ENCODE measurements at regions not wholly inside any gene's neighbourhood (a gene's known extent, or its start where the extent isn't known, plus 50 kb on each side); places are given as distances from the start of the nearest gene placed in this dataset.

GRCh38 chr18:64936671-64937070 is 787.8 kb upstream of the LINC00305 start:
- DNase-seq, result no peak
- H3K27me3 ChIP-seq (replicated peaks), result no peaks in the 10 kb centered on the region
- no peak overlapping the region for H3K4me3 ChIP-seq (ENCODE audit: low read depth, low read length)
- no peak overlapping the region for H3K27ac ChIP-seq
- TF ChIP-seq CTCF (IDR thresholded peaks at IDR 0.05; ENCODE audit: low read depth, low read length, missing control alignments), result no peak
- H3K36me3 ChIP-seq (replicated peaks), result no peaks in the 10 kb centered on the region
- in situ Hi-C loops (cut with HindIII; ENCODE audit: low pct_ligation_motif_present, low sequenced_read_pairs), result no loop called here

DNA sequence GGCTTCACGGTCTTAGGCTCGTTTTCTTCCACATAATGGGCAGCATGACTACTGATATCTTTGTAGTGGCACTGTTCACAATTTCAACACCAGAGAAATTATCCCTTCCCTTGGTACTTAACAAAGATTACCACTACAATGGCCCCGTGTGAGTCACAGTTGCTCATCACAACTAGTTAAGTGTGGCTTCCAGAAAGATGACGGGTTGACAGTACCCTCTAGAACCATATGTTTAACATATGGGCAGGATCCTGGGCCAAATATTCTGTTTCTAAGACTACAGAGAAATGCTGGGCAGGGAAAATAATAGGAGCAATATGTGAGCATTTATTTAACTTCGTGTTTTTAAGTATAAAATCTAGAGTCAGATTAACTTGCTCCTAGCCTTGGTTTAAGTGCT is 780.1 kb upstream of the LINC00305 start:
- in situ Hi-C loops (cut with HindIII; ENCODE audit: low pct_ligation_motif_present, low sequenced_read_pairs), result no loop called here
- H3K4me3 ChIP-seq (ENCODE audit: low read depth, low read length), result no peak overlapping the region
- no peaks in the 10 kb centered on the region for H3K36me3 ChIP-seq (replicated peaks)
- H3K27ac ChIP-seq, result no peak overlapping the region
- DNase-seq, result no peak
- no peak for TF ChIP-seq CTCF (IDR thresholded peaks at IDR 0.05; ENCODE audit: low read depth, low read length, missing control alignments)
- H3K27me3 ChIP-seq (replicated peaks), result no peaks in the 10 kb centered on the region

GRCh38 chr18:64919971-64920570 is 771.2 kb upstream of the LINC00305 start:
- in situ Hi-C loops (cut with HindIII; ENCODE audit: low pct_ligation_motif_present, low sequenced_read_pairs), result no loop called here
- Histone ChIP-seq H3K27ac (no peak overlapping the region), H3K36me3 (replicated peaks) (no peaks in the 10 kb centered on the region), H3K4me3 (ENCODE audit: low read depth, low read length) (no peak overlapping the region), H3K27me3 (replicated peaks) (no peaks in the 10 kb centered on the region)
- DNase-seq, result no peak
- TF ChIP-seq CTCF (IDR thresholded peaks at IDR 0.05; ENCODE audit: low read depth, low read length, missing control alignments), result no peak

DNA sequence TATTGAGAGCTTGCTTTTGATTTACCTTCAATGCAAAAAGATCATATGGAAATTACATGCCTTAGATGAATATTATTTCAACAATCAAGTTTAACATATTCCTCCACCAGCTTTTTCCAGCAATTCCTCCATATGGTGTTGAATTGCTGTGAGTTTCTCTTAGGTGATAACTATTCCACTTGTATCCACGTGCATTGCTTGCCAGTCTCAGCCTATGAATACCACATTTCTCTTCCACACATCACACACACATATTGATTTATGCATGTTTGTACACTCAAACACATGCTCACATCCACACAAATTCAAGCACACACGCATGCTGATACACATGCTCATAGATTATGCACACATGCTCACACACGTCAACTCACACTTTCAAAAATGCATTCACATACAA is 770.0 kb upstream of the LINC00305 start:
- Histone ChIP-seq H3K36me3 (replicated peaks) (no peaks in the 10 kb centered on the region), H3K4me3 (ENCODE audit: low read depth, low read length) (no peak overlapping the region), H3K27me3 (replicated peaks) (no peaks in the 10 kb centered on the region), H3K27ac (no peak overlapping the region)
- no peak for DNase-seq
- no peak for TF ChIP-seq CTCF (IDR thresholded peaks at IDR 0.05; ENCODE audit: low read depth, low read length, missing control alignments)
- in situ Hi-C loops (cut with HindIII; ENCODE audit: low pct_ligation_motif_present, low sequenced_read_pairs), result no loop called here

DNA sequence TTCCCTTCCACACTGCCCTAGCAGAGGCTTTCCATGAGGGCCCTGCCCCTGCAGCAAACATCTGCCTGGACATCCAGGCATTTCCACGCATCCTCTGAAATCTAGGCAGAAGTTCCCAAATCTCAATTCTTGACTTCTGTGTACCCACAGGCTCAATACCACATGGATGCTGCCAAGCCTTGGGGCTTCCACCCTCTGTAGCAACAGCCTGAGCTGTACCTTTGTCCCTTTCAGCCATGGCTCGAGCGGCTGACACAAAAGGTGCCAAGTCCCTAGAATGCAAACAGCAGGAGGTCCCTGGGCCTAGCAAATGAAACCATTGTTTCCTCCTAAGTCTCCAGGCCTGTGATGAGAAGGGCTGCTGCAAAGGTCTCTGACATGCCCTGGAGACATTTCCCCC is 744.5 kb upstream of the LINC00305 start:
- DNase-seq, result no peak
- Histone ChIP-seq H3K27ac (no peak overlapping the region), H3K4me3 (ENCODE audit: low read depth, low read length) (no peak overlapping the region), H3K36me3 (replicated peaks) (no peaks in the 10 kb centered on the region), H3K27me3 (replicated peaks) (no peaks in the 10 kb centered on the region)
- in situ Hi-C loops (cut with HindIII; ENCODE audit: low pct_ligation_motif_present, low sequenced_read_pairs), result no loop called here
- no peak for TF ChIP-seq CTCF (IDR thresholded peaks at IDR 0.05; ENCODE audit: low read depth, low read length, missing control alignments)

GRCh38 chr18:64888956-64889355 is 740.1 kb upstream of the LINC00305 start:
- H3K4me3 ChIP-seq (ENCODE audit: low read depth, low read length), result no peak overlapping the region
- in situ Hi-C loops (cut with HindIII; ENCODE audit: low pct_ligation_motif_present, low sequenced_read_pairs), result no loop called here

More at GRCh38 chr18:64888956-64889355, 740.1 kb upstream of the LINC00305 start:
- no peak for DNase-seq
- no peak overlapping the region for H3K27ac ChIP-seq
- TF ChIP-seq CTCF (IDR thresholded peaks at IDR 0.05; ENCODE audit: low read depth, low read length, missing control alignments), result no peak
- H3K27me3 ChIP-seq (replicated peaks), result no peaks in the 10 kb centered on the region
- no peaks in the 10 kb centered on the region for H3K36me3 ChIP-seq (replicated peaks)

Measured in brain microvascular endothelial cell (primary cell).